Upper lobe of right lung (tissue), 1 donor: ENCODE measurements at regions not wholly inside any gene's neighbourhood (a gene's known extent, or its start where the extent isn't known, plus 50 kb on each side); places are given as distances from the start of the nearest gene placed in this dataset.

Experiments used
- ATAC-seq: fragments of 200-7000 bp; cut with Tn5 transposase; one replicate; pipeline ENCODE4 v1.9.1; 2020; ENCODE audit warnings: mild to moderate bottlenecking, moderate library complexity
- DNase-seq: peaks from one replicate; pipeline ENCODE4 v3.0.0-alpha.2; 2020
- H3K27ac ChIP-seq: fragments of 200-600 bp; one replicate; pipeline ENCODE4 v1.8.0; 2022
- H3K27me3 ChIP-seq: fragments of 200-600 bp; one replicate; pipeline ENCODE4 v1.8.0; 2022; ENCODE audit warnings: mild to moderate bottlenecking
- H3K36me3 ChIP-seq: fragments of 200-600 bp; one replicate; pipeline ENCODE4 v1.8.0; 2022
- H3K4me1 ChIP-seq: fragments of 200-600 bp; one replicate; pipeline ENCODE4 v1.8.0; 2022
- H3K4me3 ChIP-seq: fragments of 200-600 bp; one replicate; pipeline ENCODE4 v1.8.0; 2022; ENCODE audit warnings: mild to moderate bottlenecking
- H3K9me3 ChIP-seq: fragments of 200-600 bp; one replicate; pipeline ENCODE4 v1.8.0; 2022
- intact Hi-C: fragments of 100-400 bp; cut with DNase I; formaldehyde crosslinking; loops from one replicate; pipeline ENCODE4 v1.11.0; 2022
- TF ChIP-seq, protein P1 (sequence below): fragments of 200-600 bp; IDR thresholded peaks from one replicate; pipeline ENCODE4 v1.8.0; 2022; ENCODE audit warnings: antibody characterized with exemption
- donor health status: DM: no; HTN: yes; CAD: no; lungs with severe emphysema.

DNA sequence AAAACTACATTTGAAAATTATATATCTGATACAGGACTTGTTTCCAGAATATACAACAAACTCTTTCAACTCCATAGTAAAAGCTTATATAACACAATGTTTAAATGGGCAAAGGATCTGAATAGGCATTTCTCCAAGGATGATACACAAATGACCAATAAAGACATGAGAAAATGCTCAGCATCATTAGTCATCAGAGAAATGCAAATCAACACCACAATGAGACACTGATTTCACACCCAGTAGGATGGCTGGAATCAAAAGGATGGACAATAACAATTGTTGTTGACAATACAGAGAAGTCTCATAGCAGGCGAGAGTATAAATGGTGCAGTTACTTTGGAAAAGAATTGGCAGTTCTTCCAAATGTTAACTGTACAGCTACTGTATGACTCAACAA lies 394.9 kb downstream of the BCL11B start:
- Histone ChIP-seq H3K4me1 (no peaks in the 10 kb centered on the region), H3K27ac (no peak overlapping the region), H3K36me3 (no peaks in the 10 kb centered on the region), H3K27me3 (no peaks in the 10 kb centered on the region), H3K4me3 (no peak overlapping the region), H3K9me3 (no peaks in the 10 kb centered on the region)
- TF ChIP-seq, protein P1, sequence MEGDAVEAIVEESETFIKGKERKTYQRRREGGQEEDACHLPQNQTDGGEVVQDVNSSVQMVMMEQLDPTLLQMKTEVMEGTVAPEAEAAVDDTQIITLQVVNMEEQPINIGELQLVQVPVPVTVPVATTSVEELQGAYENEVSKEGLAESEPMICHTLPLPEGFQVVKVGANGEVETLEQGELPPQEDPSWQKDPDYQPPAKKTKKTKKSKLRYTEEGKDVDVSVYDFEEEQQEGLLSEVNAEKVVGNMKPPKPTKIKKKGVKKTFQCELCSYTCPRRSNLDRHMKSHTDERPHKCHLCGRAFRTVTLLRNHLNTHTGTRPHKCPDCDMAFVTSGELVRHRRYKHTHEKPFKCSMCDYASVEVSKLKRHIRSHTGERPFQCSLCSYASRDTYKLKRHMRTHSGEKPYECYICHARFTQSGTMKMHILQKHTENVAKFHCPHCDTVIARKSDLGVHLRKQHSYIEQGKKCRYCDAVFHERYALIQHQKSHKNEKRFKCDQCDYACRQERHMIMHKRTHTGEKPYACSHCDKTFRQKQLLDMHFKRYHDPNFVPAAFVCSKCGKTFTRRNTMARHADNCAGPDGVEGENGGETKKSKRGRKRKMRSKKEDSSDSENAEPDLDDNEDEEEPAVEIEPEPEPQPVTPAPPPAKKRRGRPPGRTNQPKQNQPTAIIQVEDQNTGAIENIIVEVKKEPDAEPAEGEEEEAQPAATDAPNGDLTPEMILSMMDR: no peak
- intact Hi-C loops: no loop called here
- ATAC-seq (no peak), DNase-seq (no peak)

DNA sequence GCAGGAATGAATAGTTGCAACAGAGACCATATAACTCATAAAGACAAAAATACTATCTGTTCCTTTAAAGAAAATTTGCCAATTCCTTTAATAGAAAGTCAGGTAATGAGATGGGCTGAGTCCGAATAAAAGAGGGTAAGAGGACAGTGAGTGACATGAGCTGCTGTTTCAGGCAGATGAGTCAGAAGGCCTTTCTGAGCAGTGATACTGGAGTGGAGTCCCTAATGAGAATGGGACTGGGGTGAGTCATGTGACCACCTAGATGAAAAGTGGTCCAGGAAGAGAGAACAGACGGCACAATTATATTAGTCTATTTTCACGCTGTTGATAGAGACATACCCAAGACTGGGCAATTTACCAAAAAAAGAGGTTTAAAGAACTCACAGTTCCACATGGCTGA lies 393.7 kb downstream of the BCL11B start:
- no peak overlapping the region for H3K4me3 ChIP-seq
- TF ChIP-seq, protein P1: no peak
- H3K36me3 ChIP-seq: no peaks in the 10 kb centered on the region
- H3K9me3 ChIP-seq: no peaks in the 10 kb centered on the region
- no peaks in the 10 kb centered on the region for H3K27me3 ChIP-seq
- no peaks in the 10 kb centered on the region for H3K4me1 ChIP-seq
- no peak for ATAC-seq
- intact Hi-C loops: no loop called here
- no peak for DNase-seq
- no peak overlapping the region for H3K27ac ChIP-seq

DNA sequence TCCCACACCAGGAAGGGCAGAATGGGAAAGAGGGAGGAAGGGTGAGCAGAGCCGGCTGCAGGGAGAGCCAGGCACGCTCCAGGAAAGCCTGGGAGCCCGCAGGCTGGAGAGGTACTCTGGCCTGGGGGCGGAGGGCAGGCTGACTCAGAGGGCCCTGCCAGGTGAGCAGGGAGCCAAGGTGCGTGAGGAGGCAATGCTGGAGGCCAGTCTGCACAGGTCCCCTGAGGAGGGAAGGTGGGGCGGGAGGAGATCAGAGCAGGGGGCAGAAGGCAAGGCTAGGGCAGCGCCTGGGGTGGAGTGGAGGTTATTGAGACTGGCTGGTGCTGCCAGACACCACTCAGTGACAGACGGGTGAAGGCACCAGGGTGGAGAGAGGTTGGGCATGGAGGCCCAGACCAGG lies 385.0 kb downstream of the BCL11B start:
- no peaks in the 10 kb centered on the region for H3K36me3 ChIP-seq
- no peak for DNase-seq
- TF ChIP-seq, protein P1: no peak
- H3K4me1 ChIP-seq: no peaks in the 10 kb centered on the region
- ATAC-seq: peak; percentile 22
- H3K9me3 ChIP-seq: no peaks in the 10 kb centered on the region
- intact Hi-C loops: no loop called here
- no peaks in the 10 kb centered on the region for H3K27me3 ChIP-seq
- no peak overlapping the region for H3K27ac ChIP-seq
- H3K4me3 ChIP-seq: no peak overlapping the region

DNA sequence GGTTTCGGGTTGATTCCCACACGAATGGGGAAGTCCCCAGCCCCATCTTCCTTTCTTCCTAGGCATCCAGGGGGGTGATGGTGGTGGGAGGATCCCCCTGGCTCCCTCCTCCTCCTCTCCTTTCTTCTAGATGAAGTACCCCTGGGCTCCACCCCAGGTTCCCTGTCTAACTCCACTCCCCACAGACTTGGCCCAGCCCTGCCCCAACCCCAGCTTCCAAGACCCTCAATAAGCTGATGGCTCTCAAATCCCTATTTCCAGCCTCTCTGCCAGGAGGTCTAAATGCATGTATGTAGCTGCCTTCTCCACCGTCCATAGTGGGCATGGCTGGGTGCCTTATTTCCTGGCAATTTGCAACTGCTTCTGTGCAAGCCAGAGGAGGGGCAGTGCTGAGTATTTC lies 383.7 kb downstream of the BCL11B start:
- no peak for ATAC-seq
- no peaks in the 10 kb centered on the region for H3K9me3 ChIP-seq
- DNase-seq: no peak
- H3K4me3 ChIP-seq: no peak overlapping the region
- TF ChIP-seq, protein P1: no peak
- H3K27me3 ChIP-seq: no peaks in the 10 kb centered on the region
- H3K27ac ChIP-seq: no peak overlapping the region
- intact Hi-C loops: no loop called here
- no peaks in the 10 kb centered on the region for H3K36me3 ChIP-seq
- H3K4me1 ChIP-seq: no peaks in the 10 kb centered on the region

DNA sequence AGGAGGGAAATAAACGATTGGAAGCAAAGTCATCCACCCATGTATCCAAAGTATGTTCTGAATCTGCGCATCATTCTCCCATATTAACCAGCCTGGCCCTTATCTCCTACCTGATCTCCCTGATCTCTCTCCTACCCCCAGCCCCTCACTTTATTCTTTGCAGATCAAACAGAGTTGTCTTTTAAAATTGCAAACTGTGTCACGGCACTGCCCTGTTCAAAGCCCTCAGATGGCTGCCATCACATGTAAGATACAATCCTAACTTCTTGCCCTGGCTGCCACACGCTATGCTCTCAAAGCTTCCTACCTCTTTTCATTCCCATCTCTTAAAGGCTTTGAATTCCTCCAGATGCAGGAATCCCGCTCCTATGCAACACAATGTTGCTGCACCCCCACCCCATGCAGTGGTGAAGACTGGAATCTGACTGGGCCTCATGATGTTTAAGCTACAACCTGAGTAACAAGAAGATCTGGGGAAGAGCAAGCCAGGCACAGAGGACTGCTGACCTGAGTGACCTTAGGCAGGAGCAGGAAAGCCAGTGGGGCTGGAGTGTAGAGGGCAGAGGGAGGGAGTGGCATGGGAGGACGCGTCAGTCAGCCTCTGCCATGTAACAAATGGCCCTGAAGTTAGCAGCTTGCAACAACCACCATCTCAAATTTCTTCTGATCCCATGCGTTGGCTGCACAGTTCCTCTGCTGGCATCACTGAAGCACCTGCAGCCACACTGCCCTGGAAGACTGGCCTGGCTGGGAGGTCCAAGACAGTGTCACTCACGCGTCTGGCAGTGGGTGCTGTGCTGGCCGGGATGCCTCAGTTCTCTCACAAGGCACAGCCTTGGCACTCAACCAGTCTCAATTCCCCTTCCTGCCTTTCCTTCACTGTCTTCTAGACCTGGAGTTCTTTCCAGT lies 382.8 kb downstream of the BCL11B start:
- H3K4me1 ChIP-seq: no peaks in the 10 kb centered on the region
- intact Hi-C loops: no loop called here
- no peaks in the 10 kb centered on the region for H3K27me3 ChIP-seq
- H3K27ac ChIP-seq: no peak overlapping the region
- no peaks in the 10 kb centered on the region for H3K9me3 ChIP-seq
- H3K4me3 ChIP-seq: no peak overlapping the region
- TF ChIP-seq, protein P1: no peak
- H3K36me3 ChIP-seq: no peaks in the 10 kb centered on the region
- DNase-seq (no peak), ATAC-seq (no peak)
